ENCODE measurements at regions not wholly inside any gene's neighbourhood (a gene's known extent, or its start where the extent isn't known, plus 50 kb on each side); places are given as distances from the start of the nearest gene placed in this dataset.

DNA sequence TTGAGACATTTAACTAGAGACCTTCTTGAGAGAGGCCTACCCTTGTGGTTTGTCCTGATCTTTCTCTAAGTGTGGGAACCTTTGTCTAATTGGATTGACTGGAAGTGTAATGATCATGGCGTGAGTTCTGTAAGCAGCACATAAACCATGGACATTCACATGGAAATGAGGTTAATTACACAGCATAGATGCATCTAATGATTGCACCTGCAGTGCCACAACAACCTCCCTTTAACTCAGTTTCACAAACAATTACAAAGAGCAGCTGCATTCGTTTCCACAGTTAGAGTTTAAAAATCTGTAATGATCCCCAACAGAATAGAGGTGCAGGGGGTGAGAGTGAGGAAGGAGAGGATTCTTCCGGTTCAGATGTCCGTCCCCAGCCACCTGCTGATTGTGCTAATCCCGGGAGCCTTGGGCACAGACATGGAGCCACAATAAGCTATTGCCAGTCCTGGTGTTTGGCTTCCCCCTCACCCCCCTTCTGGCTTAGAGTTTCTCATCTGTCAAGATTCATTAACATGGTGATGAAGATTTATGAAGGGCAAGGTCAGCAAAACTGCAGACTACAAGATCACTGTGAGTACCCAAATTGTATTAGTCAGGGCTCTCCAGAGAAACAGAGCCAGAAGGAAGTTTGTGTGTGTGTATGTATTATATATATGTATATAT lies 659.2 kb upstream of the SOX9 start:
- TF ChIP-seq TAF1 (IDR thresholded peaks at IDR 0.05; ENCODE audit: low read depth) (no peak), YY1 (IDR thresholded peaks at IDR 0.05; ENCODE audit: low read depth) (no peak)
- TF ChIP-seq, protein P1, sequence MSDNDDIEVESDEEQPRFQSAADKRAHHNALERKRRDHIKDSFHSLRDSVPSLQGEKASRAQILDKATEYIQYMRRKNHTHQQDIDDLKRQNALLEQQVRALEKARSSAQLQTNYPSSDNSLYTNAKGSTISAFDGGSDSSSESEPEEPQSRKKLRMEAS (IDR thresholded peaks at IDR 0.05) = no peak
